HG03432 (cell line): ENCODE measurements at regions not wholly inside any gene's neighbourhood (a gene's known extent, or its start where the extent isn't known, plus 50 kb on each side); places are given as distances from the start of the nearest gene placed in this dataset.
"Not testable (repeated sequence)": the region's sequence is repeated elsewhere in the genome, so short reads cannot be mapped to it uniquely, and the experiment has no call there.

Experiments used
- ATAC-seq: cut with Tn5 transposase; IDR thresholded peaks from one replicate; pipeline ENCODE4 v1.9.1; 2021; ENCODE audit warnings: mild to moderate bottlenecking, moderate library complexity; ENCODE audit not compliant: unreplicated experiment

GRCh38 chr5:12095808-12096281, 191.6 kb upstream of the CTNND2 start:
- ATAC-seq: peak; percentile 84

- ATAC-seq: no peak
Measured at GRCh38 chr5:12093586-12093985, 189.3 kb upstream of the CTNND2 start.

- no peak for ATAC-seq
Measured at GRCh38 chr5:12080761-12081160, 176.5 kb upstream of the CTNND2 start.

GRCh38 chr5:12078286-12078685, 174.0 kb upstream of the CTNND2 start:
- ATAC-seq: not testable (repeated sequence)

GRCh38 chr5:12073426-12073825, 169.2 kb upstream of the CTNND2 start:
- no peak for ATAC-seq

GRCh38 chr5:12072441-12072840, 168.2 kb upstream of the CTNND2 start:
- no peak for ATAC-seq

- ATAC-seq: no peak
Measured at GRCh38 chr5:12071455-12071854, 167.2 kb upstream of the CTNND2 start.

GRCh38 chr5:12023614-12024241, 119.5 kb upstream of the CTNND2 start:
- peak; percentile 67 for ATAC-seq

GRCh38 chr5:12022444-12022843, 118.2 kb upstream of the CTNND2 start:
- ATAC-seq: no peak

GRCh38 chr5:12019306-12019705, 115.1 kb upstream of the CTNND2 start:
- no peak for ATAC-seq

GRCh38 chr5:12017007-12017406, 112.8 kb upstream of the CTNND2 start:
- no peak for ATAC-seq

- no peak for ATAC-seq
Measured at GRCh38 chr5:12016159-12016746, 112.0 kb upstream of the CTNND2 start.

- no peak for ATAC-seq
Measured at GRCh38 chr5:12013351-12013750, 109.1 kb upstream of the CTNND2 start.

GRCh38 chr5:12003680-12004079, 99.4 kb upstream of the CTNND2 start:
- no peak for ATAC-seq

GRCh38 chr5:11998397-11998796, 94.2 kb upstream of the CTNND2 start:
- ATAC-seq: no peak

- no peak for ATAC-seq
Measured at GRCh38 chr5:11997942-11998341, 93.7 kb upstream of the CTNND2 start.

- ATAC-seq: no peak
Measured at GRCh38 chr5:11992518-11992917, 88.3 kb upstream of the CTNND2 start.

- no peak for ATAC-seq
Measured at GRCh38 chr5:11985993-11986392, 81.7 kb upstream of the CTNND2 start.

- ATAC-seq: no peak
Measured at GRCh38 chr5:11984196-11984595, 80.0 kb upstream of the CTNND2 start.

- ATAC-seq: no peak
Measured at GRCh38 chr5:11981986-11982385, 77.7 kb upstream of the CTNND2 start.

GRCh38 chr5:11977904-11978303, 73.7 kb upstream of the CTNND2 start:
- no peak for ATAC-seq

GRCh38 chr5:11973469-11973868, 69.2 kb upstream of the CTNND2 start:
- ATAC-seq: no peak

GRCh38 chr5:11963227-11963626, 59.0 kb upstream of the CTNND2 start:
- ATAC-seq: no peak
